GM21576 (cell line): ENCODE measurements at regions not wholly inside any gene's neighbourhood (a gene's known extent, or its start where the extent isn't known, plus 50 kb on each side); places are given as distances from the start of the nearest gene placed in this dataset.

Source experiments
- ATAC-seq: cut with Tn5 transposase; IDR thresholded peaks from one replicate; pipeline ENCODE4 v1.9.1; 2021; ENCODE audit warnings: mild to moderate bottlenecking, moderate library complexity; ENCODE audit not compliant: unreplicated experiment

- ATAC-seq: no peak
Measured at GRCh38 chr17:70776441-70776840, 607.1 kb downstream of the KCNJ2 start.

GRCh38 chr17:70780031-70780430 is 610.7 kb downstream of the KCNJ2 start:
- no peak for ATAC-seq

GRCh38 chr17:70786081-70786480 is 616.7 kb downstream of the KCNJ2 start:
- ATAC-seq: no peak

GRCh38 chr17:70787721-70788300 is 618.5 kb downstream of the KCNJ2 start:
- no peak for ATAC-seq

- no peak for ATAC-seq
Measured at GRCh38 chr17:70791748-70792443, 622.6 kb downstream of the KCNJ2 start.

GRCh38 chr17:70794738-70795137 is 625.4 kb downstream of the KCNJ2 start:
- no peak for ATAC-seq

GRCh38 chr17:70795620-70796019 is 626.3 kb downstream of the KCNJ2 start:
- no peak for ATAC-seq

- no peak for ATAC-seq
Measured at GRCh38 chr17:70796757-70797156, 627.4 kb downstream of the KCNJ2 start.

GRCh38 chr17:70797166-70797565 is 627.8 kb downstream of the KCNJ2 start:
- no peak for ATAC-seq

- no peak for ATAC-seq
Measured at GRCh38 chr17:70804161-70804560, 634.8 kb downstream of the KCNJ2 start.

- no peak for ATAC-seq
Measured at GRCh38 chr17:70808596-70808995, 639.3 kb downstream of the KCNJ2 start.

GRCh38 chr17:70810609-70811008 is 641.3 kb downstream of the KCNJ2 start:
- no peak for ATAC-seq

GRCh38 chr17:70813355-70813930 is 644.1 kb downstream of the KCNJ2 start:
- ATAC-seq: no peak

GRCh38 chr17:70819183-70819582 is 649.9 kb downstream of the KCNJ2 start:
- ATAC-seq: no peak

- no peak for ATAC-seq
Measured at GRCh38 chr17:70820276-70820675, 650.9 kb downstream of the KCNJ2 start.

- ATAC-seq: no peak
Measured at GRCh38 chr17:70825321-70826125, 656.2 kb downstream of the KCNJ2 start.

GRCh38 chr17:70829876-70830275 is 660.5 kb downstream of the KCNJ2 start:
- no peak for ATAC-seq

- ATAC-seq: no peak
Measured at GRCh38 chr17:70834039-70834438, 664.7 kb downstream of the KCNJ2 start.

- no peak for ATAC-seq
Measured at GRCh38 chr17:70848785-70849184, 679.5 kb downstream of the KCNJ2 start.

GRCh38 chr17:70855401-70856054 is 686.2 kb downstream of the KCNJ2 start:
- ATAC-seq: no peak

GRCh38 chr17:70857351-70857750 is 688.0 kb downstream of the KCNJ2 start:
- no peak for ATAC-seq
